RWPE1 (cell line): ENCODE measurements at regions not wholly inside any gene's neighbourhood (a gene's known extent, or its start where the extent isn't known, plus 50 kb on each side); places are given as distances from the start of the nearest gene placed in this dataset.

ENCODE experiments used
- CTCF ChIA-PET: fragments of 350-600 bp; sonication (Branson Sonifier 250); formaldehyde crosslinking; extraction: SDS; loops from one replicate; lab custom pipeline; 2021; lab: Yijun Ruan, JAX
- POLR2A ChIA-PET: fragments of 400-600 bp; formaldehyde crosslinking; extraction: SDS; loops from one replicate; lab custom pipeline; 2020; ENCODE audit warnings: antibody characterized with exemption; ENCODE audit not compliant: low non-redundant PET; lab: Yijun Ruan, JAX
- DNase-seq: peaks from one replicate; pipeline ENCODE4 v3.0.0; 2012; ENCODE audit warnings: low spot score
- H3K27ac ChIP-seq: fragments of 450-650 bp; 2 replicates; pipeline ENCODE4 v1.5.1; 2017
- TF ChIP-seq, protein P1 (sequence below): fragments of 450-650 bp; conservative IDR thresholded peaks from 2 replicates; pipeline ENCODE4 v1.5.1; 2017; ENCODE audit warnings: low read depth, mild to moderate bottlenecking

DNA sequence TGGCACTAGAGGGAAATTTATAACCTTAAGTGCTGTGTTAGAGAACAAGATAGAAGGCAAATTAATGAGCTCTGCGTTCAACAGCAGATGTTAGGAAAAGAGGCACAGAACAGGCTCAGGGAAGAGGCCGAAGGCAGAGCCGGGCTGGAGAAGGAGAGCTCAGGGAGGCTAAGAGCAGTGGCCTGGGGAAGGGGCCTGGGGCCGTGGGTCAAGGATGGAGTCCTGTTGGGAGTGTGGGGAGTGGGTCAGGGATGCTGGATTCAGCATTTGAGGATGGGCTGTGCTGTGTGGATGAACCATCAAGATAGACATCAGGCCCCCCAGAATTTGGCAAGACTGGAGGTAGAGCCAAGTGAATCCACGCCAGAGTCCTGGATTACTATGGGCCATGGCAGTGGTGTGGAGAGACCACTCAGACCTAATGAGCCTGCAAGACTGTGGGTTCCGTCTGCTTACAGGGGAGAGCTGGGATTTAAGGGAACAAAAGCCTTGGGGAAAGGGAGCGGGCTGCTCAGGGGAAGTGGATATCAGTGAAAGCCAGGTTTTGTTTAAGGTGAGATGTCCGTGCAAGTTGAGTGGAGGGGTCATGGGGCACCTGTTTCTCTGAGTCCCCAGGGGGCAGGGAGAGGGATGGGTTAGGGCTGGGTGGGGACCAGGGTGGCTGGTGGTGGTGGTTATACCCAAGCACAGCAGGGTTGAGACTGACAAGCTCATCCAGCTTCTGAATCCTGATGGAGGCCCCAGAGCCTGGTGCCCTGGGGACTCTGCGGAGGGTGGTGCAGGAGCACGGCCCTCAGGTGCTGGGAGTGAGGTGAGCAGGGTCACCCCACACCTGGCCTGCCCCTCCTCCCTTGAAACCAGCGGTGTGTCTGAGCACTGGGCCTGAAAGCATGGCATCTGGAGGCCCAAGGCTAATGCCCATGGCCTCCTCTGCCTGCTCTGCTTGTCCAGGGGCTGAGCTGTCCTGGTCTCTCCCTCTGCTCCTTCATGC lies 101.7 kb downstream of the BMS1 start:
- TF ChIP-seq, protein P1, sequence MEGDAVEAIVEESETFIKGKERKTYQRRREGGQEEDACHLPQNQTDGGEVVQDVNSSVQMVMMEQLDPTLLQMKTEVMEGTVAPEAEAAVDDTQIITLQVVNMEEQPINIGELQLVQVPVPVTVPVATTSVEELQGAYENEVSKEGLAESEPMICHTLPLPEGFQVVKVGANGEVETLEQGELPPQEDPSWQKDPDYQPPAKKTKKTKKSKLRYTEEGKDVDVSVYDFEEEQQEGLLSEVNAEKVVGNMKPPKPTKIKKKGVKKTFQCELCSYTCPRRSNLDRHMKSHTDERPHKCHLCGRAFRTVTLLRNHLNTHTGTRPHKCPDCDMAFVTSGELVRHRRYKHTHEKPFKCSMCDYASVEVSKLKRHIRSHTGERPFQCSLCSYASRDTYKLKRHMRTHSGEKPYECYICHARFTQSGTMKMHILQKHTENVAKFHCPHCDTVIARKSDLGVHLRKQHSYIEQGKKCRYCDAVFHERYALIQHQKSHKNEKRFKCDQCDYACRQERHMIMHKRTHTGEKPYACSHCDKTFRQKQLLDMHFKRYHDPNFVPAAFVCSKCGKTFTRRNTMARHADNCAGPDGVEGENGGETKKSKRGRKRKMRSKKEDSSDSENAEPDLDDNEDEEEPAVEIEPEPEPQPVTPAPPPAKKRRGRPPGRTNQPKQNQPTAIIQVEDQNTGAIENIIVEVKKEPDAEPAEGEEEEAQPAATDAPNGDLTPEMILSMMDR = no peak
- H3K27ac ChIP-seq = no peak overlapping the region
- CTCF ChIA-PET = no interaction called here
- no peak for DNase-seq
- POLR2A ChIA-PET = no interaction called here

GRCh38 chr10:42885491-42886270 lies 103.1 kb downstream of the BMS1 start:
- POLR2A ChIA-PET = no interaction called here
- H3K27ac ChIP-seq = no peak overlapping the region
- TF ChIP-seq, protein P1 = no peak
- CTCF ChIA-PET = interaction anchor here (0.7 kb wide), 2 partner anchors 11 to 118 kb away, joined by 3 read pairs; no protein-coding TSS in a partner anchor
- DNase-seq = no peak

DNA sequence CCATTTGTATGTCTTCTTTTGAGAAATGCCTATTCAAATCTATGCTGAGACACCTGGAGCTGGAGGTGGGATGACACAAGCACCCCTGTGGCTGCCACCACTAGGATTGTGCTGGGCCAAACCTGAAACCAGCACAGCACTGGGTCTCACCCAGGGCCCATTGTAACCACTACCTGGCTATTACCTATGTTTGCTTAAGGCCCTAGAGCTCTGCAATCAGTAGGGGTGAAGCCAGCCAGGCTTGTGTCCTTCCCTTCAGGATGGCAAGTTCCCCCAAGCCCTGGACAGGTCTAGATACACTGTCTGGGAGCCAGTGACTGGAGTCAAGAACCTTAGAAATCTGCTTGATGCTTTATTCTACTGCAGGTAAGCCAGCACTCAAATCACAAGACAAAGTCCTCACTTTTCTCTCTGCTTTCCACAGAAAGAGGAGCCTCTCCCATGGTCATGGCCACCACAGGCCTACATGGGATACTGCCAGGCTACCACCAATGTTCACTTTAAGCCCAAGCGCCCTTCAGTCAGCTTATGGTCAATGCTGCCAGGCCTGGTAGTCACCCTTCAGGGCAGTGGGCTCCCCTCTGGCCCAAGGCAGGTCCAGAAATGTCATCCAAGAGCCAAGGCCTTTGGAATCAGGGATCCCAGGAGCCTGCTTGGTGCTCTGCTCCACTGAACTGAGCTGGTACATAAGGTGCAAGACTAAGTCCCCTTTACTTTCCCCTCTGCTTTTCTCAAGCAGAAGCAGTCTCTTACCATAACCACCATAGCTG lies 105.3 kb downstream of the BMS1 start:
- POLR2A ChIA-PET = no interaction called here
- TF ChIP-seq, protein P1 = no peak
- CTCF ChIA-PET = no interaction called here

GRCh38 chr10:42888504-42889095 lies 106.0 kb downstream of the BMS1 start:
- POLR2A ChIA-PET = no interaction called here
- CTCF ChIA-PET = no interaction called here
- TF ChIP-seq, protein P1 = no peak
- H3K27ac ChIP-seq = no peak overlapping the region
- no peak for DNase-seq

More for the DNA sequence above, 105.3 kb downstream of the BMS1 start:
- DNase-seq = no peak
- no peak overlapping the region for H3K27ac ChIP-seq

- TF ChIP-seq, protein P1 = no peak
- H3K27ac ChIP-seq = no peak overlapping the region
- DNase-seq = no peak
- POLR2A ChIA-PET = no interaction called here
- CTCF ChIA-PET = no interaction called here
These were observed 114.1 kb downstream of the BMS1 start for GRCh38 chr10:42896735-42897134.
